ENCODE measurements at regions not wholly inside any gene's neighbourhood (a gene's known extent, or its start where the extent isn't known, plus 50 kb on each side); places are given as distances from the start of the nearest gene placed in this dataset.

GRCh38 chr4:23660865-23661264, 229.0 kb downstream of the PPARGC1A start:
- no peak for DNase-seq (ENCODE audit: low read depth)

- peak; percentile 52 for DNase-seq (ENCODE audit: low read depth)
Measured at GRCh38 chr4:23654791-23655190, 235.1 kb downstream of the PPARGC1A start.

- DNase-seq (ENCODE audit: low read depth), result no peak
Measured at GRCh38 chr4:23648854-23649596, 240.8 kb downstream of the PPARGC1A start.

GRCh38 chr4:23635468-23635867, 254.4 kb downstream of the PPARGC1A start:
- DNase-seq (ENCODE audit: low read depth), result no peak

- DNase-seq (ENCODE audit: low read depth), result no peak
Measured at GRCh38 chr4:23631255-23631950, 258.4 kb downstream of the PPARGC1A start.

- no peak for DNase-seq (ENCODE audit: low read depth)
Measured at GRCh38 chr4:23630110-23630509, 259.7 kb downstream of the PPARGC1A start.

- no peak for DNase-seq (ENCODE audit: low read depth)
Measured at GRCh38 chr4:23629421-23629820, 260.4 kb downstream of the PPARGC1A start.

- DNase-seq (ENCODE audit: low read depth), result peak; percentile 29
Measured at GRCh38 chr4:23614284-23614892, 275.5 kb downstream of the PPARGC1A start.

GRCh38 chr4:23613782-23614181, 276.1 kb downstream of the PPARGC1A start:
- DNase-seq (ENCODE audit: low read depth), result no peak

- DNase-seq (ENCODE audit: low read depth), result no peak
Measured at GRCh38 chr4:23602720-23603119, 287.1 kb downstream of the PPARGC1A start.

GRCh38 chr4:23594125-23594524, 295.7 kb downstream of the PPARGC1A start:
- no peak for DNase-seq (ENCODE audit: low read depth)

GRCh38 chr4:23590431-23590830, 299.4 kb downstream of the PPARGC1A start:
- DNase-seq (ENCODE audit: low read depth), result no peak

GRCh38 chr4:23584024-23584423, 305.8 kb downstream of the PPARGC1A start:
- no peak for DNase-seq (ENCODE audit: low read depth)

- DNase-seq (ENCODE audit: low read depth), result no peak
Measured at GRCh38 chr4:23582671-23583070, 307.2 kb downstream of the PPARGC1A start.

GRCh38 chr4:23579166-23579565, 310.7 kb downstream of the PPARGC1A start:
- no peak for DNase-seq (ENCODE audit: low read depth)

- DNase-seq (ENCODE audit: low read depth), result no peak
Measured at GRCh38 chr4:23577398-23577797, 312.4 kb downstream of the PPARGC1A start.

GRCh38 chr4:23572382-23572781, 317.5 kb downstream of the PPARGC1A start:
- DNase-seq (ENCODE audit: low read depth), result no peak

- DNase-seq (ENCODE audit: low read depth), result no peak
Measured at GRCh38 chr4:23567338-23567737, 322.5 kb downstream of the PPARGC1A start.

GRCh38 chr4:23560748-23561147, 329.1 kb downstream of the PPARGC1A start:
- no peak for DNase-seq (ENCODE audit: low read depth)

GRCh38 chr4:23558101-23558500, 331.7 kb downstream of the PPARGC1A start:
- no peak for DNase-seq (ENCODE audit: low read depth)

GRCh38 chr4:23547601-23548000, 342.2 kb downstream of the PPARGC1A start:
- no peak for DNase-seq (ENCODE audit: low read depth)

- no peak for DNase-seq (ENCODE audit: low read depth)
Measured at GRCh38 chr4:23547096-23547495, 342.8 kb downstream of the PPARGC1A start.

- no peak for DNase-seq (ENCODE audit: low read depth)
Measured at GRCh38 chr4:23539969-23540569, 349.8 kb downstream of the PPARGC1A start.

Measured in ELR (cell line).